Amniotic epithelial cell (primary cell): ENCODE measurements at regions not wholly inside any gene's neighbourhood (a gene's known extent, or its start where the extent isn't known, plus 50 kb on each side); places are given as distances from the start of the nearest gene placed in this dataset.

Experiments
- DNase-seq: peaks from one replicate; pipeline ENCODE4 v3.0.0-alpha.2; 2010; ENCODE audit warnings: low read depth

DNA sequence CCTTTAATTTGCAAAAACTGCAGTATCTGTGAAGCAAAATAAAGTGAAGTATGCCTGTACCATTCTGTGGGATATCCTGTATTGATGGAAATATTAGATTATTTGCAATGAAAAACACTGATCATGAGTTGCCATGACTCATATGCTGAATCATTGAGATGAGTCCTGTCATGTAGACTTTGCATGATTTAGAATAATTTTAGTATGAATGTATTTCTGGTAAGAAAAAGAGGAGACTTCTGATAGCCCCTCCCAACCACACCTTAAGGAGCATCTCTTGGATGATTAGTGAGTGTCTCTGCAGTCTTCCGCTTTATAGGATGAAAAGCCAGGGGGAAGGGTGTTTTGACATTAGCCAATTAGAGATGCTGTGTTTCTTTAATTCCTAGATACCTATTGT is 55.2 kb upstream of the PTGS2 start:
- DNase-seq: no peak

DNA sequence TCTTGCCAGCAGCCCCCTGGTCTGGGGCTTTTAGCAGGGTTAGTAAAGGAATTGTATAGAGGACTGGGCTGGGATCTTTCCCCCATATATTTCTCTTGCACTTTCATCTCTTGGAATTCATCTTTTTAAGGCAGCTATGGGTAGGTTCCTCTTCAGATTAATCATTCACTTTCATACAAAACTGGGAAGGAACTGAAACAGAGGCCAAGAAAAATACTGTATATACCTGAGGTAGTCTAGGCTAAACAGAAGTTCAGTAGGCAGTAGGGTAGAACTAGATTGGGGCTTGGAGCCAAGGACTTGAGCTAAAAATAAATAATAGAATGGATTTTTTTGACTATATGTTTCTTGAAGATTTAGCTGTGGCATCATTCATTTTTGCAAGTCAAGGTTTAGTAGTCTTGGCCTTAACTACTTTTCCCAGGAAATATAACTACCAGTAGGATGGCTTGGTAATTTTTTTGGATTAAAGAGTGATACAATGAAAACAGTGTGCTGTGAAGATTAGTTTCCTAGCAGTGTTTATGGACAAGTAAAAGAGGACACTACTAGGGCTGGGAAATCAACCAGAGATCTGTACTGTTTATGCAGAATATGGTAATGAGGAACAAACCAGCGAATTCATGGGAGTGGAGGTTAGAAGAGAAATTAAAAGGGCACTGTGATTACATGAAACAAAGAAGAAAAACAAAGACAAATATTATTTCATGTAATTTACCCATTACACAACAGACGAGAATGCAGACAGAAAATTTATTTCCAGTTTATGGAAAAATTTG is 50.9 kb upstream of the PTGS2 start:
- no peak for DNase-seq
